NB4 (cell line): ENCODE measurements at regions not wholly inside any gene's neighbourhood (a gene's known extent, or its start where the extent isn't known, plus 50 kb on each side); places are given as distances from the start of the nearest gene placed in this dataset.

ENCODE experiments used
- MYC ChIP-seq: IDR thresholded peaks from 2 replicates; pipeline ENCODE4 v1.6.1; 2011; ENCODE audit warnings: low read depth, low read length
- POLR2A ChIP-seq: IDR thresholded peaks from 2 replicates; pipeline ENCODE4 v1.6.1; 2011; ENCODE audit warnings: mild to moderate bottlenecking; ENCODE audit not compliant: insufficient read length; ENCODE audit errors: extremely low read depth
- TF ChIP-seq, protein P1 (sequence below): IDR thresholded peaks from one replicate; pipeline ENCODE4 v1.5.1; 2012; ENCODE audit warnings: low read depth, low read length

GRCh38 chr17:31623990-31624389, 232.5 kb downstream of the RAB11FIP4 start:
- no peak for TF ChIP-seq POLR2A
- TF ChIP-seq, protein P1, sequence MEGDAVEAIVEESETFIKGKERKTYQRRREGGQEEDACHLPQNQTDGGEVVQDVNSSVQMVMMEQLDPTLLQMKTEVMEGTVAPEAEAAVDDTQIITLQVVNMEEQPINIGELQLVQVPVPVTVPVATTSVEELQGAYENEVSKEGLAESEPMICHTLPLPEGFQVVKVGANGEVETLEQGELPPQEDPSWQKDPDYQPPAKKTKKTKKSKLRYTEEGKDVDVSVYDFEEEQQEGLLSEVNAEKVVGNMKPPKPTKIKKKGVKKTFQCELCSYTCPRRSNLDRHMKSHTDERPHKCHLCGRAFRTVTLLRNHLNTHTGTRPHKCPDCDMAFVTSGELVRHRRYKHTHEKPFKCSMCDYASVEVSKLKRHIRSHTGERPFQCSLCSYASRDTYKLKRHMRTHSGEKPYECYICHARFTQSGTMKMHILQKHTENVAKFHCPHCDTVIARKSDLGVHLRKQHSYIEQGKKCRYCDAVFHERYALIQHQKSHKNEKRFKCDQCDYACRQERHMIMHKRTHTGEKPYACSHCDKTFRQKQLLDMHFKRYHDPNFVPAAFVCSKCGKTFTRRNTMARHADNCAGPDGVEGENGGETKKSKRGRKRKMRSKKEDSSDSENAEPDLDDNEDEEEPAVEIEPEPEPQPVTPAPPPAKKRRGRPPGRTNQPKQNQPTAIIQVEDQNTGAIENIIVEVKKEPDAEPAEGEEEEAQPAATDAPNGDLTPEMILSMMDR, result no peak
- no peak for TF ChIP-seq MYC
